WERI-Rb-1 (cell line): ENCODE measurements at regions not wholly inside any gene's neighbourhood (a gene's known extent, or its start where the extent isn't known, plus 50 kb on each side); places are given as distances from the start of the nearest gene placed in this dataset.

Experiments used
- DNase-seq: peaks from one replicate; pipeline ENCODE4 v3.0.0-alpha.2; 2020
- H3K27ac ChIP-seq: fragments of 250-450 bp; sonication (Bioruptor Pico); 2 replicates; pipeline ENCODE4 v1.5.1; 2020; ENCODE audit warnings: mild to moderate bottlenecking, moderate library complexity
- H3K27me3 ChIP-seq: fragments of 250-450 bp; sonication (Bioruptor Pico); 2 replicates; pipeline ENCODE4 v1.5.1; 2021; ENCODE audit warnings: mild to moderate bottlenecking, low read depth, moderate library complexity; ENCODE audit not compliant: insufficient read depth, severe bottlenecking
- H3K36me3 ChIP-seq: fragments of 250-450 bp; sonication (Bioruptor Pico); 2 replicates; pipeline ENCODE4 v1.5.1; 2020; ENCODE audit warnings: mild to moderate bottlenecking, moderate library complexity
- H3K4me3 ChIP-seq: 2 replicates; pipeline ENCODE4 v1.5.1; 2011; ENCODE audit warnings: low read depth, mild to moderate bottlenecking, control low read depth, low read length
- H3K9me3 ChIP-seq: fragments of 250-450 bp; sonication (Bioruptor Pico); 2 replicates; pipeline ENCODE4 v1.5.1; 2021; ENCODE audit warnings: mild to moderate bottlenecking, moderate library complexity; ENCODE audit not compliant: severe bottlenecking
- CTCF ChIP-seq: IDR thresholded peaks from 2 replicates; pipeline ENCODE4 v1.5.1; 2011; ENCODE audit warnings: low read depth, mild to moderate bottlenecking, control low read depth, inconsistent platforms, low read length

- no peaks in the 10 kb centered on the region for H3K27me3 ChIP-seq
- H3K36me3 ChIP-seq = no peaks in the 10 kb centered on the region
- H3K27ac ChIP-seq = no peak overlapping the region
- DNase-seq = no peak
- TF ChIP-seq CTCF = no peak
- no peaks in the 10 kb centered on the region for H3K9me3 ChIP-seq
- no peak overlapping the region for H3K4me3 ChIP-seq
Measured at GRCh38 chr10:106380706-106381105, 783.8 kb downstream of the SORCS1 start.

- H3K27me3 ChIP-seq = no peaks in the 10 kb centered on the region
- DNase-seq = no peak
- H3K4me3 ChIP-seq = no peak overlapping the region
- TF ChIP-seq CTCF = no peak
- no peak overlapping the region for H3K27ac ChIP-seq
- no peaks in the 10 kb centered on the region for H3K9me3 ChIP-seq
- no peaks in the 10 kb centered on the region for H3K36me3 ChIP-seq
Measured at GRCh38 chr10:106378251-106378650, 786.3 kb downstream of the SORCS1 start.

DNA sequence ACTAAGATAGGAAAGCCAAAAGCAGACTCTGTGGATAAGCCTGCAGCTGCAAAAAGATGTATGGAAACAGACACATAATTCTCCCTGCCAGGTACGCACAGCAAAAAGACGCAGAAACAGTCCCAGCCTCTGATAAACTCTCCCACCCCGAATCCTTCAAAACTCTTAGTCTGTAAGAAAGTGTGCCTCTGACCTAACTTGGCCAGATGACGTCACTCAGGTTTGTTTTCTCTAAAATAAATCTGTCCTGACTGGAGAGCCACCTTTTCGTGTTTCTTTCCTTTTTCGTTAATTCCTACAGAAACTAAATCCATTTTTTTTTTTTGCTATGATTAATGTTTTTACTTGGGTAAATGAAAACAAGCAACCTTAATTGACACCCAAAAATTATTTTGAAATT is 793.8 kb downstream of the SORCS1 start:
- TF ChIP-seq CTCF = no peak
- no peak for DNase-seq
- Histone ChIP-seq H3K36me3 (no peaks in the 10 kb centered on the region), H3K9me3 (no peaks in the 10 kb centered on the region), H3K27me3 (no peaks in the 10 kb centered on the region), H3K4me3 (no peak overlapping the region), H3K27ac (no peak overlapping the region)

- no peaks in the 10 kb centered on the region for H3K27me3 ChIP-seq
- no peaks in the 10 kb centered on the region for H3K9me3 ChIP-seq
- H3K4me3 ChIP-seq = no peak overlapping the region
- no peak for TF ChIP-seq CTCF
- DNase-seq = no peak
- no peak overlapping the region for H3K27ac ChIP-seq
- H3K36me3 ChIP-seq = no peaks in the 10 kb centered on the region
Measured at GRCh38 chr10:106360870-106361269, 803.6 kb downstream of the SORCS1 start.

DNA sequence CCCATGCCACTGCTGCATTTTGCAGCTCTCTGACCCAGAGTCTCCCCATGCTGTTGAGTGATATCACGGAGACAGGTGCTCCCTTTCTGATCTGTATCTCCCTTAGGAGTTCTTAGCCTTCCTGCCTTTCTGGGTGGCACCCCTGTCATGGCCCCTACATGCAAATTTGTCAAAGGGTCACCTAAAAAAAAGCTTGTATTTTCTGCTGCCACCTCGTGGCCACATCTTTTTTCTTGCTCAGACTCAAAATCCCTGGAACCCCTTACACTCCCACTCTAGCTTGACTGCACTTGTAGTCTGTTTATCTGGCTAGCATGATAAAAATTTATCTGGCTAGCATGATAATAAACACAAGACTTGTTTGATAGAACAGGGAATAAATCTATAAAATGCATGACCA is 809.1 kb downstream of the SORCS1 start:
- H3K9me3 ChIP-seq = no peaks in the 10 kb centered on the region
- DNase-seq = peak; percentile 15
- no peak overlapping the region for H3K27ac ChIP-seq
- TF ChIP-seq CTCF = peak; percentile 39
- H3K36me3 ChIP-seq = no peaks in the 10 kb centered on the region
- no peaks in the 10 kb centered on the region for H3K27me3 ChIP-seq
- H3K4me3 ChIP-seq = no peak overlapping the region

DNA sequence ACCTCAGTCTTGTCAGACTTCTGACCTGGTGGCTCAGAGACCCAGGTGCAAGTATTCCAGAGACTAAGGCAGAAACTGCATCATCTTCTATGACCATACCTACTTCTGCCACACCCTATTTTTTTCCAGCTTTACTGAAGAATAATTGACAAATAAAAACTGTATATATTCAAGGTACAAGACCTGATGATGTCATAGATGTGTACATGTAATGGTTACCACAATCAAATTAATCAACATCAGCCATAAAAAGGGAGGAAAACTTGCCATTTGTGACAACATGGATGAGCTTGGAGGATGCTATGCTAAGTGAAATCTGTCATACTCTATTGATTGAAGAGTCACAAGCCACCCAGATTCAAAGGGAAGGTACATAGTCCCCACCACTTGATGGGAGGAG is 815.6 kb downstream of the SORCS1 start:
- H3K36me3 ChIP-seq = no peaks in the 10 kb centered on the region
- no peak for TF ChIP-seq CTCF
- H3K9me3 ChIP-seq = no peaks in the 10 kb centered on the region
- no peaks in the 10 kb centered on the region for H3K27me3 ChIP-seq
- no peak for DNase-seq
- no peak overlapping the region for H3K4me3 ChIP-seq
- H3K27ac ChIP-seq = no peak overlapping the region
